ENCODE measurements at regions not wholly inside any gene's neighbourhood (a gene's known extent, or its start where the extent isn't known, plus 50 kb on each side); places are given as distances from the start of the nearest gene placed in this dataset.

DNA sequence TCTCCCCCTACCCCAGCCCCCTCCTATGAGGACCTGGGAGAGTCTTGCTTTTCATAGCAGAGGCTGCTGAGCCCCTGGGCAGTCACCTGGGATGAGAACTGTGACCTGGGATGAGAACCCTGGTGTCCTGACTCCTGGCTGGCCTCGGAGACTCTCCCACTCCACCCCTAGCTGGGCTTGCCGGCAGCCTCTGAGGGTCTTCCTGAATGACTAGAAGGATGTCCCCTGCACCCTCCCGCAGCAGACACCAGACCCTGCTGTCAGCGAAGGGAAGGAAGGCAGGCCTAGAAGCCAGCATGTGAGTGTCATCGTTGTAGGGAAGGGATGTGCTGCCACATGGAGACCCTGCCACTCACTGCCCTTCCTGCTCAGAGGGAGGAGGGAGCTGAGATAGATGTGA is 203.4 kb upstream of the ZNF536 start:
- TF ChIP-seq, protein P1, sequence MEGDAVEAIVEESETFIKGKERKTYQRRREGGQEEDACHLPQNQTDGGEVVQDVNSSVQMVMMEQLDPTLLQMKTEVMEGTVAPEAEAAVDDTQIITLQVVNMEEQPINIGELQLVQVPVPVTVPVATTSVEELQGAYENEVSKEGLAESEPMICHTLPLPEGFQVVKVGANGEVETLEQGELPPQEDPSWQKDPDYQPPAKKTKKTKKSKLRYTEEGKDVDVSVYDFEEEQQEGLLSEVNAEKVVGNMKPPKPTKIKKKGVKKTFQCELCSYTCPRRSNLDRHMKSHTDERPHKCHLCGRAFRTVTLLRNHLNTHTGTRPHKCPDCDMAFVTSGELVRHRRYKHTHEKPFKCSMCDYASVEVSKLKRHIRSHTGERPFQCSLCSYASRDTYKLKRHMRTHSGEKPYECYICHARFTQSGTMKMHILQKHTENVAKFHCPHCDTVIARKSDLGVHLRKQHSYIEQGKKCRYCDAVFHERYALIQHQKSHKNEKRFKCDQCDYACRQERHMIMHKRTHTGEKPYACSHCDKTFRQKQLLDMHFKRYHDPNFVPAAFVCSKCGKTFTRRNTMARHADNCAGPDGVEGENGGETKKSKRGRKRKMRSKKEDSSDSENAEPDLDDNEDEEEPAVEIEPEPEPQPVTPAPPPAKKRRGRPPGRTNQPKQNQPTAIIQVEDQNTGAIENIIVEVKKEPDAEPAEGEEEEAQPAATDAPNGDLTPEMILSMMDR (IDR thresholded peaks at IDR 0.05): no peak
- no peak for TF ChIP-seq POLR2A (IDR thresholded peaks at IDR 0.05)
- TF ChIP-seq POLR2AphosphoS5 (IDR thresholded peaks at IDR 0.05; ENCODE audit: insufficient read depth in 1 of 2, low read depth in 1 of 2): no peak
